PFSK-1 (cell line): ENCODE measurements at regions not wholly inside any gene's neighbourhood (a gene's known extent, or its start where the extent isn't known, plus 50 kb on each side); places are given as distances from the start of the nearest gene placed in this dataset.

Source experiments
- FOXP2 ChIP-seq: optimal IDR thresholded peaks from 2 replicates; pipeline ENCODE3; 2011; ENCODE audit warnings: borderline replicate concordance, control low read depth, inconsistent platforms; ENCODE audit not compliant: insufficient read depth; ENCODE audit errors: extremely low read length, extremely low read depth
- POLR2AphosphoS5 ChIP-seq: IDR thresholded peaks from 2 replicates; pipeline ENCODE4 v1.6.1; 2012; ENCODE audit warnings: low read depth, mild to moderate bottlenecking, control low read depth, low read length, moderate library complexity
- SIN3A ChIP-seq: IDR thresholded peaks from 2 replicates; pipeline ENCODE4 v1.6.1; 2012; ENCODE audit warnings: mild to moderate bottlenecking, low read length, moderate library complexity, borderline replicate concordance; ENCODE audit not compliant: insufficient read depth
- TAF1 ChIP-seq: IDR thresholded peaks from 2 replicates; pipeline ENCODE4 v1.6.1; 2012; ENCODE audit warnings: low read length, control low read depth, borderline replicate concordance; ENCODE audit not compliant: insufficient read depth
- TF ChIP-seq, protein P1 (sequence below), 2 experiments: IDR thresholded peaks; 2 replicates each; pipeline versions ENCODE4 v1.6.1 to v1.8.0; 2011 to 2012; ENCODE audit warnings: low read depth in 2 of 2, low read length in 2 of 2, control low read depth in 1 of 2, inconsistent platforms in 1 of 2, mild to moderate bottlenecking in 1 of 2, moderate library complexity in 1 of 2; ENCODE audit not compliant: insufficient read depth in 1 of 2

DNA sequence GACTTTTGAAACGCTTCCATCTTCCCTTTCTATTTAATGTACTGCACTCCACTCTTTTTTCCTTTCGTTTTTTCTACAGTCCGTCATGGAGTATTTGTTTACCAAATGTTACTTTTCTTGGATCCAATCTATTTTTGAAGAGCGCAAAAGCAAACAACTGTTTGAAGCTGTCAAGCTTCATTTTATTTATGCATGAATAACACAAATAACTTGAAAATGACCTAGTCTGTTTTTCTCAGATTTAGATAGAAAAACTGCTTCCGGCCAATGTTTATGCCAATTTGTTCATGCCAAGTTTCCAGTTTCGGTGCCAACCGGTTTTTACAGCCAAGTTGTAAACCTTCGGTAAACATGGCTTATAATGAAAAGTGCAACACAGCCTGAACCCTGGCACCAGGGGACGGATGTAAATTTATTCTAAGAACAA is 150.9 kb upstream of the KLF6 start:
- TF ChIP-seq TAF1: no peak
- TF ChIP-seq FOXP2: no peak
- no peak for TF ChIP-seq SIN3A
- TF ChIP-seq, protein P1, sequence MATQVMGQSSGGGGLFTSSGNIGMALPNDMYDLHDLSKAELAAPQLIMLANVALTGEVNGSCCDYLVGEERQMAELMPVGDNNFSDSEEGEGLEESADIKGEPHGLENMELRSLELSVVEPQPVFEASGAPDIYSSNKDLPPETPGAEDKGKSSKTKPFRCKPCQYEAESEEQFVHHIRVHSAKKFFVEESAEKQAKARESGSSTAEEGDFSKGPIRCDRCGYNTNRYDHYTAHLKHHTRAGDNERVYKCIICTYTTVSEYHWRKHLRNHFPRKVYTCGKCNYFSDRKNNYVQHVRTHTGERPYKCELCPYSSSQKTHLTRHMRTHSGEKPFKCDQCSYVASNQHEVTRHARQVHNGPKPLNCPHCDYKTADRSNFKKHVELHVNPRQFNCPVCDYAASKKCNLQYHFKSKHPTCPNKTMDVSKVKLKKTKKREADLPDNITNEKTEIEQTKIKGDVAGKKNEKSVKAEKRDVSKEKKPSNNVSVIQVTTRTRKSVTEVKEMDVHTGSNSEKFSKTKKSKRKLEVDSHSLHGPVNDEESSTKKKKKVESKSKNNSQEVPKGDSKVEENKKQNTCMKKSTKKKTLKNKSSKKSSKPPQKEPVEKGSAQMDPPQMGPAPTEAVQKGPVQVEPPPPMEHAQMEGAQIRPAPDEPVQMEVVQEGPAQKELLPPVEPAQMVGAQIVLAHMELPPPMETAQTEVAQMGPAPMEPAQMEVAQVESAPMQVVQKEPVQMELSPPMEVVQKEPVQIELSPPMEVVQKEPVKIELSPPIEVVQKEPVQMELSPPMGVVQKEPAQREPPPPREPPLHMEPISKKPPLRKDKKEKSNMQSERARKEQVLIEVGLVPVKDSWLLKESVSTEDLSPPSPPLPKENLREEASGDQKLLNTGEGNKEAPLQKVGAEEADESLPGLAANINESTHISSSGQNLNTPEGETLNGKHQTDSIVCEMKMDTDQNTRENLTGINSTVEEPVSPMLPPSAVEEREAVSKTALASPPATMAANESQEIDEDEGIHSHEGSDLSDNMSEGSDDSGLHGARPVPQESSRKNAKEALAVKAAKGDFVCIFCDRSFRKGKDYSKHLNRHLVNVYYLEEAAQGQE (IDR thresholded peaks at IDR 0.05; ENCODE audit: insufficient read depth in 1 of 2, low read depth in 2 of 2, low read length in 2 of 2): no peak
- no peak for TF ChIP-seq POLR2AphosphoS5

DNA sequence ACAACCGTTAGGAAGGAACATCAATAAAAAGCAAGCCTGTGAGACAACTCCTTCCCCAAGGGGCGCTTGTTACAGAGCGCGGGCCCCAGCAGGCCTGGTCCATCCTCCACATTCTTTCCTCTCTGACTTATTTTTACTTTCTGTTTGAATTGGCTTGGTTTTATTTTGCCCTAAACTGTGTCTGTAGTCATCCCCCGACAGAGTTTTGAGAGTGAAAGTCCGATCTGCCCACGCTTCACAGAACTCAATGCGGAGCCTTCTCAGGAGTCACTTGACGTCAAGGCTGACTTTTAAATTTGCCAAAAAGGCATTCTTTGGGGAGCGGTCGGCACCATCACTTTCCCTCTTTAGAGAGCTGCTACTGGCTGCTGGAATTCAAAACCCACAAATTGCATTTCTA is 150.1 kb upstream of the KLF6 start:
- TF ChIP-seq FOXP2: no peak

DNA sequence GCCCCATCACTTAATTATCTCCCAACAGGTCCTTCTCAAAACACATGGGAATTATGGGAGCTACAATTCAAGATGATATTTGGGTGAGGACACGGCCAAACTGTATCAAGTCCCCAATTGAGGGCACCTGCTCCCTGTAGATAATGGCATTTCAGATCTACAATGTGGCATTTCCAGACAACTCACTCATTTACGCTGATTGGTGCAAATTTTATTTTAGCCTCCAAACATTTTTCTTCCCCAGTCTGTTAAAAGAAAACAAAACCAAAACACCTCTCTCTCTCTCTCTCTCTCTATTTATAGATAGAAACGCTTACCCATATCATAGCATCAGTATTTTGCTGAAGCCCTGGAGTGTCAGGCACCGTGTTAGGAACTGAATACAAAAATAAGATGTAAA is 148.7 kb upstream of the KLF6 start:
- TF ChIP-seq POLR2AphosphoS5: no peak
- TF ChIP-seq FOXP2: no peak
- no peak for TF ChIP-seq TAF1
- TF ChIP-seq SIN3A: no peak
- TF ChIP-seq, protein P1 (IDR thresholded peaks at IDR 0.05; ENCODE audit: insufficient read depth in 1 of 2, low read depth in 2 of 2, low read length in 2 of 2): no peak

DNA sequence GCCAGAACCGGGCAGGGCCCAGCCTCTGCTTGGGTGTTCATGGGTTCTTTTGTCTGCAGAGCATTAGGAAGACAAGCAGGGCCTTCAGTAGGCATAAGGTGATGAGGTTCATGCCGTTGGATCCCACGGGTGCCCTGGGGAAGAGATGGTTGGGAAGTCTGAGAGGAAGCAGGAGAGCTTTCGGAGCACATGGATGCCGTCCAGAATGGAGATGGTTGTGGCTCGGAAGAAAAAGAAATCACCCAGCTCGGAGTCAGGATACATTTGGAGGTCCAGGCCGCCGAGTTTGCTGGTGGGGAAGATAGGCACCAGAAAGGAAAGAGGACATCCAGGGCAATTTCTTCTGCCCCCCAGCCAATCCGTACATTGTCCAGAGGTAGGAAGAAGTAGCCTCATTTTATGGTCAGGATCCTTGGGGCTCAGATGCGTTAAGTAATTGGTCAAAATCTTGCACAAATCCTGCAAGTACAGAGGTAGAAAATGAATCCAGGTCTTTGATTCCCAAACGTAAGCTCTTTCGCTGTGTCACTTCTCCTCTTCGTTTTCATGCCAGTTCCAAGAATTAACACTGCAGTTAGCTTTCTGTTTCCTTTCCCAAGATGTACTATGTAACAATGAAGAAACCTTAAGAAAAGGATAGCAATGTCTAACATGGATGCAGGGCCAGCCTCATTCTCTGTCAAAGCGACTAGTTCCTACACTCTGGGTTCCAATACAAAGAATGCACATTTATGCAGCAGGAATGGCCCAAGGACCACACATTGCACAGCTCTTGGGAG is 147.8 kb upstream of the KLF6 start:
- TF ChIP-seq FOXP2 (no peak), TAF1 (no peak), POLR2AphosphoS5 (no peak), SIN3A (no peak)
- TF ChIP-seq, protein P1 (IDR thresholded peaks at IDR 0.05; ENCODE audit: insufficient read depth in 1 of 2, low read depth in 2 of 2, low read length in 2 of 2): no peak

DNA sequence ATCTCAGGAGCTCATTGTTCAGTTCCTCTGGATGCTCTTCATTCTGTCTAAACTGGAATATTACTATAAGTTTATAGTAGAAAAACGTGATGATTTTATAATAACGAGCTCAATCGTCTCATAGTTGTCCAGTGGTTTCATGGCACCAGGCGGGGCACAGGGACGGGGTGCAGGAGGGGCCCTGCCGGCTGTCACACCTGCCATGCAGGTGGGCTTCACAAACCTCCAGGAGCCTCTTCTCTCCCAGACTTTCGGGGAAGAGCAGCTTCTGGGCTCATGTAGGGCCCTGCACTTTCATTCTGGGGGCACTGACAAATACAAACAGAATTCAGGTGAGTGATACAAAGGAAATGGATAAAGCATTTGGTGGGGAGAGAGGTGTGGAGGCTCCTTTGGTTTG is 146.9 kb upstream of the KLF6 start:
- TF ChIP-seq, protein P1 (IDR thresholded peaks at IDR 0.05; ENCODE audit: insufficient read depth in 1 of 2, low read depth in 2 of 2, low read length in 2 of 2): no peak
- TF ChIP-seq POLR2AphosphoS5 (no peak), SIN3A (no peak), TAF1 (no peak), FOXP2 (no peak)
